ENCODE measurements at regions not wholly inside any gene's neighbourhood (a gene's known extent, or its start where the extent isn't known, plus 50 kb on each side); places are given as distances from the start of the nearest gene placed in this dataset.
A peak's percentile ranks its signal among the peaks of the same experiment; 100 is the strongest.

- Histone ChIP-seq H3K9ac (ENCODE audit: low read depth in 1 of 3, low read length in 3 of 3) (peak overlapping the region; percentile 24 to 28 (median 26)), H3K27me3 (ENCODE audit: control insufficient read depth in 3 of 3, insufficient read depth in 3 of 3, low read length in 3 of 3) (no peaks in the 10 kb centered on the region), H3K36me3 (ENCODE audit: control insufficient read depth in 3 of 3, insufficient read depth in 3 of 3, low read length in 3 of 3) (no peaks in the 10 kb centered on the region), H3K9me3 (ENCODE audit: control insufficient read depth in 3 of 3, low read length in 3 of 3) (no peaks in the 10 kb centered on the region), H3K4me3 (ENCODE audit: low read length in 3 of 3) (peak overlapping the region in 2 of 3 donors; percentile 2 to 53), H3K4me1 (ENCODE audit: control insufficient read depth in 3 of 3, insufficient read depth in 3 of 3, low read length in 3 of 3) (peaks cover 2 to 5% (median 3%) of the 10 kb centered on the region in 3 donors), H3K27ac (ENCODE audit: low read depth, low read length) (peak overlapping the region; percentile 73)
Measured at GRCh38 chr3:103786296-103786695, 1351.5 kb downstream of the ZPLD1 start.

GRCh38 chr3:103787164-103787871 lies 1352.5 kb downstream of the ZPLD1 start:
- Histone ChIP-seq H3K9ac (ENCODE audit: low read depth in 1 of 3, low read length in 3 of 3) (no peak overlapping the region), H3K4me1 (ENCODE audit: control insufficient read depth in 3 of 3, insufficient read depth in 3 of 3, low read length in 3 of 3) (peaks cover 2 to 5% (median 3%) of the 10 kb centered on the region in 3 donors), H3K27ac (ENCODE audit: low read depth, low read length) (peak overlapping the region; percentile 73), H3K9me3 (ENCODE audit: control insufficient read depth in 3 of 3, low read length in 3 of 3) (no peaks in the 10 kb centered on the region), H3K27me3 (ENCODE audit: control insufficient read depth in 3 of 3, insufficient read depth in 3 of 3, low read length in 3 of 3) (no peaks in the 10 kb centered on the region), H3K36me3 (ENCODE audit: control insufficient read depth in 3 of 3, insufficient read depth in 3 of 3, low read length in 3 of 3) (no peaks in the 10 kb centered on the region), H3K4me3 (ENCODE audit: low read length in 3 of 3) (peak overlapping the region in 1 of 3 donors; percentile 8)

GRCh38 chr3:103787879-103788278 lies 1353.1 kb downstream of the ZPLD1 start:
- Histone ChIP-seq H3K4me3 (ENCODE audit: low read length in 3 of 3) (no peak overlapping the region), H3K36me3 (ENCODE audit: control insufficient read depth in 3 of 3, insufficient read depth in 3 of 3, low read length in 3 of 3) (no peaks in the 10 kb centered on the region), H3K9ac (ENCODE audit: low read depth in 1 of 3, low read length in 3 of 3) (no peak overlapping the region), H3K4me1 (ENCODE audit: control insufficient read depth in 3 of 3, insufficient read depth in 3 of 3, low read length in 3 of 3) (peaks cover 2 to 5% (median 3%) of the 10 kb centered on the region in 3 donors), H3K9me3 (ENCODE audit: control insufficient read depth in 3 of 3, low read length in 3 of 3) (no peaks in the 10 kb centered on the region), H3K27ac (ENCODE audit: low read depth, low read length) (no peak overlapping the region), H3K27me3 (ENCODE audit: control insufficient read depth in 3 of 3, insufficient read depth in 3 of 3, low read length in 3 of 3) (no peaks in the 10 kb centered on the region)

GRCh38 chr3:103791786-103792515 lies 1357.1 kb downstream of the ZPLD1 start:
- no peaks in the 10 kb centered on the region for H3K27me3 ChIP-seq (ENCODE audit: control insufficient read depth in 3 of 3, insufficient read depth in 3 of 3, low read length in 3 of 3)
- no peak overlapping the region for H3K9ac ChIP-seq (ENCODE audit: low read depth in 1 of 3, low read length in 3 of 3)
- H3K9me3 ChIP-seq (ENCODE audit: control insufficient read depth in 3 of 3, low read length in 3 of 3), result no peaks in the 10 kb centered on the region
- H3K27ac ChIP-seq (ENCODE audit: low read depth, low read length), result no peak overlapping the region
- H3K36me3 ChIP-seq (ENCODE audit: control insufficient read depth in 3 of 3, insufficient read depth in 3 of 3, low read length in 3 of 3), result no peaks in the 10 kb centered on the region
- no peak overlapping the region for H3K4me3 ChIP-seq (ENCODE audit: low read length in 3 of 3)
- H3K4me1 ChIP-seq (ENCODE audit: control insufficient read depth in 3 of 3, insufficient read depth in 3 of 3, low read length in 3 of 3), result peaks cover 0 to 3% (median 2%) of the 10 kb centered on the region in 3 donors

GRCh38 chr3:103794656-103795055 lies 1359.8 kb downstream of the ZPLD1 start:
- H3K4me3 ChIP-seq (ENCODE audit: low read length in 3 of 3), result no peak overlapping the region
- H3K36me3 ChIP-seq (ENCODE audit: control insufficient read depth in 3 of 3, insufficient read depth in 3 of 3, low read length in 3 of 3), result no peaks in the 10 kb centered on the region
- H3K27me3 ChIP-seq (ENCODE audit: control insufficient read depth in 3 of 3, insufficient read depth in 3 of 3, low read length in 3 of 3), result no peaks in the 10 kb centered on the region

GRCh38 chr3:103796068-103796467 lies 1361.3 kb downstream of the ZPLD1 start:
- no peaks in the 10 kb centered on the region for H3K36me3 ChIP-seq (ENCODE audit: control insufficient read depth in 3 of 3, insufficient read depth in 3 of 3, low read length in 3 of 3)
- H3K9me3 ChIP-seq (ENCODE audit: control insufficient read depth in 3 of 3, low read length in 3 of 3), result no peaks in the 10 kb centered on the region
- no peaks in the 10 kb centered on the region for H3K4me1 ChIP-seq (ENCODE audit: control insufficient read depth in 3 of 3, insufficient read depth in 3 of 3, low read length in 3 of 3)
- no peaks in the 10 kb centered on the region for H3K27me3 ChIP-seq (ENCODE audit: control insufficient read depth in 3 of 3, insufficient read depth in 3 of 3, low read length in 3 of 3)
- no peak overlapping the region for H3K9ac ChIP-seq (ENCODE audit: low read depth in 1 of 3, low read length in 3 of 3)
- H3K4me3 ChIP-seq (ENCODE audit: low read length in 3 of 3), result no peak overlapping the region
- H3K27ac ChIP-seq (ENCODE audit: low read depth, low read length), result no peak overlapping the region

More at GRCh38 chr3:103794656-103795055, 1359.8 kb downstream of the ZPLD1 start:
- no peaks in the 10 kb centered on the region for H3K9me3 ChIP-seq (ENCODE audit: control insufficient read depth in 3 of 3, low read length in 3 of 3)
- H3K4me1 ChIP-seq (ENCODE audit: control insufficient read depth in 3 of 3, insufficient read depth in 3 of 3, low read length in 3 of 3), result no peaks in the 10 kb centered on the region
- H3K27ac ChIP-seq (ENCODE audit: low read depth, low read length), result no peak overlapping the region
- no peak overlapping the region for H3K9ac ChIP-seq (ENCODE audit: low read depth in 1 of 3, low read length in 3 of 3)

GRCh38 chr3:103803787-103804186 lies 1369.0 kb downstream of the ZPLD1 start:
- no peaks in the 10 kb centered on the region for H3K27me3 ChIP-seq (ENCODE audit: control insufficient read depth in 3 of 3, insufficient read depth in 3 of 3, low read length in 3 of 3)
- H3K9me3 ChIP-seq (ENCODE audit: control insufficient read depth in 3 of 3, low read length in 3 of 3), result no peaks in the 10 kb centered on the region
- no peak overlapping the region for H3K4me3 ChIP-seq (ENCODE audit: low read length in 3 of 3)
- H3K9ac ChIP-seq (ENCODE audit: low read depth in 1 of 3, low read length in 3 of 3), result no peak overlapping the region
- no peaks in the 10 kb centered on the region for H3K36me3 ChIP-seq (ENCODE audit: control insufficient read depth in 3 of 3, insufficient read depth in 3 of 3, low read length in 3 of 3)
- no peaks in the 10 kb centered on the region for H3K4me1 ChIP-seq (ENCODE audit: control insufficient read depth in 3 of 3, insufficient read depth in 3 of 3, low read length in 3 of 3)
- H3K27ac ChIP-seq (ENCODE audit: low read depth, low read length), result no peak overlapping the region

GRCh38 chr3:103810167-103810566 lies 1375.4 kb downstream of the ZPLD1 start:
- Histone ChIP-seq H3K4me3 (ENCODE audit: low read length in 3 of 3) (no peak overlapping the region), H3K36me3 (ENCODE audit: control insufficient read depth in 3 of 3, insufficient read depth in 3 of 3, low read length in 3 of 3) (no peaks in the 10 kb centered on the region), H3K9me3 (ENCODE audit: control insufficient read depth in 3 of 3, low read length in 3 of 3) (peaks cover 0 to 2% (median 0%) of the 10 kb centered on the region in 3 donors), H3K9ac (ENCODE audit: low read depth in 1 of 3, low read length in 3 of 3) (no peak overlapping the region), H3K4me1 (ENCODE audit: control insufficient read depth in 3 of 3, insufficient read depth in 3 of 3, low read length in 3 of 3) (no peaks in the 10 kb centered on the region), H3K27me3 (ENCODE audit: control insufficient read depth in 3 of 3, insufficient read depth in 3 of 3, low read length in 3 of 3) (no peaks in the 10 kb centered on the region), H3K27ac (ENCODE audit: low read depth, low read length) (no peak overlapping the region)

GRCh38 chr3:103813955-103814354 lies 1379.1 kb downstream of the ZPLD1 start:
- Histone ChIP-seq H3K9ac (ENCODE audit: low read depth in 1 of 3, low read length in 3 of 3) (no peak overlapping the region), H3K36me3 (ENCODE audit: control insufficient read depth in 3 of 3, insufficient read depth in 3 of 3, low read length in 3 of 3) (no peaks in the 10 kb centered on the region), H3K9me3 (ENCODE audit: control insufficient read depth in 3 of 3, low read length in 3 of 3) (peaks cover 0 to 2% (median 0%) of the 10 kb centered on the region in 3 donors), H3K4me3 (ENCODE audit: low read length in 3 of 3) (no peak overlapping the region), H3K4me1 (ENCODE audit: control insufficient read depth in 3 of 3, insufficient read depth in 3 of 3, low read length in 3 of 3) (no peaks in the 10 kb centered on the region), H3K27ac (ENCODE audit: low read depth, low read length) (no peak overlapping the region), H3K27me3 (ENCODE audit: control insufficient read depth in 3 of 3, insufficient read depth in 3 of 3, low read length in 3 of 3) (no peaks in the 10 kb centered on the region)

GRCh38 chr3:103818398-103818797 lies 1383.6 kb downstream of the ZPLD1 start:
- H3K4me3 ChIP-seq (ENCODE audit: low read length in 3 of 3), result no peak overlapping the region

More at GRCh38 chr3:103818398-103818797, 1383.6 kb downstream of the ZPLD1 start:
- H3K4me1 ChIP-seq (ENCODE audit: control insufficient read depth in 3 of 3, insufficient read depth in 3 of 3, low read length in 3 of 3), result no peaks in the 10 kb centered on the region
- H3K36me3 ChIP-seq (ENCODE audit: control insufficient read depth in 3 of 3, insufficient read depth in 3 of 3, low read length in 3 of 3), result no peaks in the 10 kb centered on the region
- H3K9ac ChIP-seq (ENCODE audit: low read depth in 1 of 3, low read length in 3 of 3), result no peak overlapping the region
- H3K27ac ChIP-seq (ENCODE audit: low read depth, low read length), result no peak overlapping the region
- H3K27me3 ChIP-seq (ENCODE audit: control insufficient read depth in 3 of 3, insufficient read depth in 3 of 3, low read length in 3 of 3), result no peaks in the 10 kb centered on the region
- H3K9me3 ChIP-seq (ENCODE audit: control insufficient read depth in 3 of 3, low read length in 3 of 3), result no peaks in the 10 kb centered on the region

Measured in skeletal muscle tissue (tissue), 3 donors.